ENCODE measurements at regions not wholly inside any gene's neighbourhood (a gene's known extent, or its start where the extent isn't known, plus 50 kb on each side); places are given as distances from the start of the nearest gene placed in this dataset.

- Histone ChIP-seq H3K9me3 (no peaks in the 10 kb centered on the region), H3K4me2 (peak overlapping the region; percentile 72), H3K9ac (no peak overlapping the region), H3K4me1 (peaks cover 58% of the 10 kb centered on the region), H3K27ac (no peak overlapping the region), H3K27me3 (no peaks in the 10 kb centered on the region), H3K4me3 (no peak overlapping the region), H4K20me1 (no peaks in the 10 kb centered on the region), H3K36me3 (no peaks in the 10 kb centered on the region)
- TF ChIP-seq Cebpa-rat (IDR thresholded peaks at IDR 0.05) = no peak
These were observed 53.9 kb downstream of the FOXL1 start for GRCh38 chr16:86632206-86632605.

DNA sequence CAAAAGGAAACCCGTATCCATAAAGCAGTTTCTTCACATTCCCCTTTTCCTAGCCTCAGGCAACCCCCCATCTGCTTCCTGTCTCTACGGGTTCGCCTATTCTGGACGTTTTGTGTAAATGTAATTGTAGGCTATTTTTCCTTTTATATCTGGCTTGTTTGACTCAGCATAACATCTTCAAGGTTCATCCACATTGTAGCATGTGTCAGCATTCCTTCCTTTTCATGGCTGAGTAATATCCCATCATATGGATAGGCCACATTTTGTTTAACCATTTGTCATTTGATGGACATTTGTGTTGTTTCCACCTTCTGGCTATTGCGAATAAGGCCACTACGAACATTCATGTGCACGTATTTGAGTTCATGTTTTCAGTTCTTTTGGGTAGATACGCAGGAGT lies 54.6 kb downstream of the FOXL1 start:
- Histone ChIP-seq H3K4me3 (no peak overlapping the region), H3K4me1 (peaks cover 65% of the 10 kb centered on the region), H3K27me3 (no peaks in the 10 kb centered on the region), H3K9me3 (no peaks in the 10 kb centered on the region), H4K20me1 (no peaks in the 10 kb centered on the region), H3K36me3 (no peaks in the 10 kb centered on the region), H3K27ac (no peak overlapping the region), H3K9ac (no peak overlapping the region), H3K4me2 (no peak overlapping the region)
- no peak for TF ChIP-seq Cebpa-rat (IDR thresholded peaks at IDR 0.05)

DNA sequence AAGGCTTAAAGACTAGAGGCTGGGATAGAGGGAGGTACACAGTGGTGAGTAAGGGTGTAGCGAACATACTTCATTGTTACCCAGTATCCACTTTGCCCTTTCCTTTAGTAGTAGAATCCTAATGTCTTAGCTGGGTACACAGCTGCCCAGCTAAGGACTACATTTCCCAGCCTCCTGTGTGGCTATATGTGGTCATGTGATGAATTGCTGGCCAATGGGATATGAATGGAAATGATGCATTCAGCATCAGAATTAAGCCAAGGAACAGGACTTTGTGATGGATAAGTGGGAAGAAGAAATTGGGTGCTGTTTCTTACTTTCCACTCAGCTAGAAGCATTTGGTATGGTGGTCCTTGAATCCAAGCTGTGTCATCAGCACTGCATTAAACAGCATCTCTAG lies 55.9 kb downstream of the FOXL1 start:
- Histone ChIP-seq H3K4me3 (no peak overlapping the region), H3K4me1 (peaks cover 78% of the 10 kb centered on the region), H3K36me3 (no peaks in the 10 kb centered on the region), H4K20me1 (no peaks in the 10 kb centered on the region), H3K9ac (no peak overlapping the region), H3K4me2 (peak overlapping the region; percentile 67), H3K27me3 (no peaks in the 10 kb centered on the region), H3K27ac (no peak overlapping the region), H3K9me3 (no peaks in the 10 kb centered on the region)
- TF ChIP-seq Cebpa-rat (IDR thresholded peaks at IDR 0.05) = no peak

- Histone ChIP-seq H3K4me3 (no peak overlapping the region), H3K36me3 (no peaks in the 10 kb centered on the region), H4K20me1 (no peaks in the 10 kb centered on the region), H3K4me2 (peak overlapping the region; percentile 67), H3K9me3 (no peaks in the 10 kb centered on the region), H3K27ac (no peak overlapping the region), H3K27me3 (no peaks in the 10 kb centered on the region), H3K4me1 (peaks cover 87% of the 10 kb centered on the region), H3K9ac (no peak overlapping the region)
- no peak for TF ChIP-seq Cebpa-rat (IDR thresholded peaks at IDR 0.05)
These were observed 57.0 kb downstream of the FOXL1 start for GRCh38 chr16:86635176-86635876.

DNA sequence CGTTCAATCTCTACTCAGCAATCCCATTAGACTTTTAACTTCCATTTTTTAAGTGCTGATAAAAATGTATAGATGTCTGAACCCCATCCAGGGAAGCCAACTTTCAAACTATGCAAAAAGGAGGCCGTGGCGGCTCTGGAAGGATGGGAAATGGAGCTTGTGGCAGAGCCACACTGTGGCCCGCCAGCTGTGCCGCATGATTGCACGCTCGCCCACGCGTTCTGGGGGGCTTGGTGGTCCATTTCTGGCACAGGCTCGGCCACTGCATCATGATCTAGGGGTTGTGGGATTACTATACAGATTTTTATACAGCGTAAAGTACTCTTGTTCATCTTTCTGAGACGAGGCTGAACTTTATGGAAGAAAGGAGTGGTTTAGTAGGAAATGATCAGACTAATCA lies 57.6 kb downstream of the FOXL1 start:
- H3K4me2 ChIP-seq = peak overlapping the region; percentile 67
- no peaks in the 10 kb centered on the region for H3K27me3 ChIP-seq

DNA sequence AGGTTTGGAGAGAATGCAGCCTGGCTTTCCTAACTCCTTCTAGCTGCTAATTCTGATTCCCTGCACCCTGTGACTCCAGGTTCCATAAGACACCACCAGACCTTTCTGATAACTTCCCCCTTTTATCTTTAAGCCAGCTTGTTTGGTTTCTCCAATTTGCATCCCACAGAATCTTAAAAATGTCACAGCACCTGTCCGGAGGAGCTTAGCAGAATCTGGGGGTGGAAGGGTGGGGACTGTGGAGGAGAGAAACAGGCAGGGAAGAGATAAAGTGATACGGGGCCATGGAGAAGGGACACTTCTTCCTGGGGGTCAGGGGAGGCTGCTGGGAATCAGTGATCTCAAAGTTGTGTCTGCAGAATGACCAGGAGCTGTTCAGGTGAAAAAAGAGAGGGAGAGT lies 59.4 kb downstream of the FOXL1 start:
- Histone ChIP-seq H3K9me3 (0 out of 2 replicates have a peak, but pooled peaks cover 9% of the 10 kb centered on the region), H3K36me3 (no peaks in the 10 kb centered on the region), H4K20me1 (no peaks in the 10 kb centered on the region), H3K27me3 (no peaks in the 10 kb centered on the region), H3K4me1 (peaks cover 68% of the 10 kb centered on the region), H3K4me3 (no peak overlapping the region), H3K4me2 (peak overlapping the region; percentile 67; the same call in 1 of the 2 replicates), H3K27ac (no peak overlapping the region), H3K9ac (no peak overlapping the region)
- no peak for TF ChIP-seq Cebpa-rat (IDR thresholded peaks at IDR 0.05)

More for the DNA sequence above, 57.6 kb downstream of the FOXL1 start:
- no peaks in the 10 kb centered on the region for H3K36me3 ChIP-seq
- peaks cover 85% of the 10 kb centered on the region for H3K4me1 ChIP-seq
- H4K20me1 ChIP-seq = no peaks in the 10 kb centered on the region
- no peak overlapping the region; the same call in 1 of the 2 replicates for H3K27ac ChIP-seq
- TF ChIP-seq Cebpa-rat (IDR thresholded peaks at IDR 0.05) = no peak
- H3K4me3 ChIP-seq = no peak overlapping the region
- no peak overlapping the region for H3K9ac ChIP-seq
- H3K9me3 ChIP-seq = no peaks in the 10 kb centered on the region

DNA sequence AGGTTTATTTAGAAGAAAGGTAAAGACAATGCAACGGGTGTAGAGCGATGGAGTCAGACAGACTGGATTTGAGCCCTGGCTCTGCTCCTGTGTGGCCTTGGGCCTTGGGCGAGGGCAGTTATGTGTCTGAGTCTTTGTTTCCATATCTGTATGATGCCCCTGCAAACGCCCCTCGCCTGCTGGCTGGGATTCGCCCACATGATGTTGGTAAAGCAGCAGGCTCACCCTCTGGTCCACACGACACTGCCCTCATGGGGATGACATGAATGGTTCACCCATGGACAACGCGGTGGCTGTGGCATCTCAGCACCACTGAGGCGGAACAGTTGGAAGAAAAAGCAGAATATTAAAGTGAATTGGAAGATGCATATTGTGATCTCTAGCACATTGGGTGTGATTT lies 60.3 kb downstream of the FOXL1 start:
- Histone ChIP-seq H3K36me3 (no peaks in the 10 kb centered on the region), H4K20me1 (no peaks in the 10 kb centered on the region), H3K9me3 (0 out of 2 replicates have a peak, but pooled peaks cover 9% of the 10 kb centered on the region), H3K27ac (no peak overlapping the region), H3K4me3 (no peak overlapping the region), H3K4me1 (peaks cover 68% of the 10 kb centered on the region), H3K27me3 (no peaks in the 10 kb centered on the region), H3K4me2 (peak overlapping the region; percentile 53), H3K9ac (no peak overlapping the region)
- no peak for TF ChIP-seq Cebpa-rat (IDR thresholded peaks at IDR 0.05)

GRCh38 chr16:86639354-86639753 lies 61.0 kb downstream of the FOXL1 start:
- no peaks in the 10 kb centered on the region for H3K27me3 ChIP-seq
- TF ChIP-seq Cebpa-rat (IDR thresholded peaks at IDR 0.05) = no peak
- H3K9me3 ChIP-seq = 0 out of 2 replicates have a peak, but pooled peaks cover 9% of the 10 kb centered on the region
- H4K20me1 ChIP-seq = no peaks in the 10 kb centered on the region
- H3K9ac ChIP-seq = no peak overlapping the region
- peak overlapping the region; percentile 53 for H3K4me2 ChIP-seq
- no peak overlapping the region for H3K4me3 ChIP-seq
- 0 out of 2 replicates have a peak overlapping the region, but pooled peaks have one; percentile 5 for H3K27ac ChIP-seq
- H3K4me1 ChIP-seq = peaks cover 63% of the 10 kb centered on the region
- no peaks in the 10 kb centered on the region for H3K36me3 ChIP-seq

GRCh38 chr16:86640265-86640843 lies 62.0 kb downstream of the FOXL1 start:
- peaks cover 53% of the 10 kb centered on the region for H3K4me1 ChIP-seq

DNA sequence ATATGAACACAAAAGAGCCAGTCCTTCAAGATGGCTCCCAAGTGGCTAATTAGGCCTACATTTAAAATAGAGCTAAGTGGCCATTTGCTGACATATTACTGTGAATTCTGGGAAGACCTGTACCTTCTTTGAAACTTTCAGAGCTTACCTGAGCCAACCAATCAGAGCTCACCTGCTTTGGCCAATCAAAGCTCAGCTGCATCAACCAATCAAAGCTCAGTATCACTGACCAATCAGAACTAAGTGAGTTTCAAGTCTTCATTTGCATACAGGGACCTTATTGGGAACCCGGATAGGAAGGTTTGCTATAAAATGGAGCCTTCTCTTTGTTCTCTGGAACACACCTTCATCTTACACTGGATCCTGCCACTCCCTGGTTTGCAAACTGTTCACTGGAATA lies 63.7 kb downstream of the FOXL1 start:
- H3K9ac ChIP-seq = no peak overlapping the region
- H3K4me1 ChIP-seq = peaks cover 36% of the 10 kb centered on the region
- no peaks in the 10 kb centered on the region for H3K27me3 ChIP-seq
- no peak for TF ChIP-seq Cebpa-rat (IDR thresholded peaks at IDR 0.05)
- 0 out of 2 replicates have a peak, but pooled peaks cover 9% of the 10 kb centered on the region for H3K9me3 ChIP-seq
- H3K4me3 ChIP-seq = no peak overlapping the region
- H3K4me2 ChIP-seq = no peak overlapping the region
- no peaks in the 10 kb centered on the region for H4K20me1 ChIP-seq
- H3K36me3 ChIP-seq = no peaks in the 10 kb centered on the region
- H3K27ac ChIP-seq = no peak overlapping the region

More at GRCh38 chr16:86640265-86640843, 62.0 kb downstream of the FOXL1 start:
- Histone ChIP-seq H3K9me3 (0 out of 2 replicates have a peak, but pooled peaks cover 9% of the 10 kb centered on the region), H3K27me3 (no peaks in the 10 kb centered on the region), H3K4me3 (no peak overlapping the region), H3K4me2 (no peak overlapping the region), H3K27ac (0 out of 2 replicates have a peak overlapping the region, but pooled peaks have one; percentile 5), H3K9ac (no peak overlapping the region), H3K36me3 (no peaks in the 10 kb centered on the region), H4K20me1 (no peaks in the 10 kb centered on the region)
- TF ChIP-seq Cebpa-rat (IDR thresholded peaks at IDR 0.05) = no peak

Data from BLaER1 (cell line).